HG03159 (cell line): ENCODE measurements at regions not wholly inside any gene's neighbourhood (a gene's known extent, or its start where the extent isn't known, plus 50 kb on each side); places are given as distances from the start of the nearest gene placed in this dataset.
"Not testable (repeated sequence)": the region's sequence is repeated elsewhere in the genome, so short reads cannot be mapped to it uniquely, and the experiment has no call there.

Experiments used
- ATAC-seq: cut with Tn5 transposase; IDR thresholded peaks from one replicate; pipeline ENCODE4 v1.9.1; 2021; ENCODE audit warnings: mild to moderate bottlenecking, moderate library complexity; ENCODE audit not compliant: unreplicated experiment

GRCh38 chr15:31217566-31218270, 108.9 kb upstream of the KLF13 start:
- ATAC-seq = no peak

GRCh38 chr15:31219221-31219620, 107.4 kb upstream of the KLF13 start:
- ATAC-seq = no peak

- ATAC-seq = no peak
Observed at GRCh38 chr15:31221936-31222515, 104.6 kb upstream of the KLF13 start.

GRCh38 chr15:31222773-31223341, 103.8 kb upstream of the KLF13 start:
- ATAC-seq = no peak

- ATAC-seq = no peak
Observed at GRCh38 chr15:31223478-31224350, 102.9 kb upstream of the KLF13 start.

- not testable (repeated sequence) for ATAC-seq
Observed at GRCh38 chr15:31224661-31225060, 102.0 kb upstream of the KLF13 start.

GRCh38 chr15:31225356-31225955, 101.2 kb upstream of the KLF13 start:
- no peak for ATAC-seq

- no peak for ATAC-seq
Observed at GRCh38 chr15:31226021-31226420, 100.6 kb upstream of the KLF13 start.

- ATAC-seq = no peak
Observed at GRCh38 chr15:31227235-31227634, 99.4 kb upstream of the KLF13 start.

GRCh38 chr15:31228011-31228484, 98.6 kb upstream of the KLF13 start:
- ATAC-seq = no peak

- ATAC-seq = peak; percentile 50
Observed at GRCh38 chr15:31228980-31229826, 97.4 kb upstream of the KLF13 start.

- ATAC-seq = peak; percentile 82
Observed at GRCh38 chr15:31230630-31231485, 95.8 kb upstream of the KLF13 start.

- ATAC-seq = no peak
Observed at GRCh38 chr15:31234815-31235214, 91.8 kb upstream of the KLF13 start.

- peak; percentile 44 for ATAC-seq
Observed at GRCh38 chr15:31235311-31236183, 91.1 kb upstream of the KLF13 start.

GRCh38 chr15:31236184-31237042, 90.2 kb upstream of the KLF13 start:
- peak; percentile 33 for ATAC-seq

- no peak for ATAC-seq
Observed at GRCh38 chr15:31237043-31237324, 89.7 kb upstream of the KLF13 start.

GRCh38 chr15:31238906-31239305, 87.7 kb upstream of the KLF13 start:
- no peak for ATAC-seq
